ENCODE measurements at regions not wholly inside any gene's neighbourhood (a gene's known extent, or its start where the extent isn't known, plus 50 kb on each side); places are given as distances from the start of the nearest gene placed in this dataset.

GRCh38 chr21:14737284-14737691 lies 191.2 kb upstream of the SAMSN1 start:
- TF ChIP-seq EZH2 (IDR thresholded peaks at IDR 0.05; ENCODE audit: low read depth), result no peak
- no peak for TF ChIP-seq CTCF (conservative IDR thresholded peaks at IDR 0.05)
- Histone ChIP-seq H3K36me3 (ENCODE audit: low read depth) (no peaks in the 10 kb centered on the region), H3K4me3 (no peak overlapping the region), H3K4me1 (replicated peaks; ENCODE audit: insufficient read depth) (peaks cover 7% of the 10 kb centered on the region; the same call in 1 of the 2 replicates), H3K9me3 (ENCODE audit: insufficient read depth, low read depth) (no peaks in the 10 kb centered on the region; the same call in 1 of the 2 replicates), H3K27me3 (ENCODE audit: insufficient read depth, low read depth) (no peaks in the 10 kb centered on the region), H2AFZ (no peak overlapping the region), H3K4me2 (no peak overlapping the region), H4K20me1 (ENCODE audit: insufficient read depth) (no peaks in the 10 kb centered on the region), H3K79me2 (ENCODE audit: low read depth) (no peaks in the 10 kb centered on the region), H3F3A (ENCODE audit: insufficient read depth, low read depth) (no peaks in the 10 kb centered on the region), H3K27ac (no peak overlapping the region), H3K9me2 (ENCODE audit: insufficient read depth) (no peaks in the 10 kb centered on the region)
- intact Hi-C loops (cut with micrococcal nuclease; ENCODE audit: unreplicated experiment), result loop anchor here (5.0 kb wide), 1 partner anchor 335 kb away; no protein-coding TSS in a partner anchor
- ChIA-PET POLR2A (ENCODE audit: unreplicated experiment) (no interaction called here), CTCF (interaction anchor here (0.7 to 1.1 kb wide), 2 partner anchors 10 to 447 kb away, joined by 3 read pairs; no protein-coding TSS in a partner anchor)
- BruUV-seq (replicated peaks), result no TSS peak
- no peak for DNase-seq

- ChIA-PET POLR2A (ENCODE audit: unreplicated experiment) (no interaction called here), CTCF (interaction anchor here (0.7 kb wide), 1 partner anchor 9 kb away, joined by 3 read pairs; no protein-coding TSS in a partner anchor)
- H3K9me3 ChIP-seq (ENCODE audit: insufficient read depth, low read depth), result no peaks in the 10 kb centered on the region; the same call in 1 of the 2 replicates
- intact Hi-C loops (cut with micrococcal nuclease; ENCODE audit: unreplicated experiment), result loop anchor here (5.0 kb wide), 1 partner anchor 334 kb away; no protein-coding TSS in a partner anchor
- H3K4me3 ChIP-seq, result no peak overlapping the region
- H3K4me2 ChIP-seq, result no peak overlapping the region
- H3F3A ChIP-seq (ENCODE audit: insufficient read depth, low read depth), result no peaks in the 10 kb centered on the region
- H3K36me3 ChIP-seq (ENCODE audit: low read depth), result no peaks in the 10 kb centered on the region
- no peak overlapping the region for H3K27ac ChIP-seq
- peaks cover 7% of the 10 kb centered on the region; the same call in 1 of the 2 replicates for H3K4me1 ChIP-seq (replicated peaks; ENCODE audit: insufficient read depth)
- DNase-seq, result no peak
- no peaks in the 10 kb centered on the region for H4K20me1 ChIP-seq (ENCODE audit: insufficient read depth)
- H3K79me2 ChIP-seq (ENCODE audit: low read depth), result no peaks in the 10 kb centered on the region
- BruUV-seq (replicated peaks), result no TSS peak
- no peak overlapping the region for H2AFZ ChIP-seq
- H3K9me2 ChIP-seq (ENCODE audit: insufficient read depth), result no peaks in the 10 kb centered on the region
- H3K27me3 ChIP-seq (ENCODE audit: insufficient read depth, low read depth), result no peaks in the 10 kb centered on the region
- TF ChIP-seq CTCF (conservative IDR thresholded peaks at IDR 0.05) (no peak), EZH2 (IDR thresholded peaks at IDR 0.05; ENCODE audit: low read depth) (no peak)
Observed at GRCh38 chr21:14736672-14737071, 190.6 kb upstream of the SAMSN1 start.

- no peaks in the 10 kb centered on the region for H4K20me1 ChIP-seq (ENCODE audit: insufficient read depth)
- H3K4me1 ChIP-seq (replicated peaks; ENCODE audit: insufficient read depth), result peaks cover 2% of the 10 kb centered on the region; the same call in 1 of the 2 replicates
- H3K79me2 ChIP-seq (ENCODE audit: low read depth), result no peaks in the 10 kb centered on the region
- DNase-seq, result no peak
- H3K36me3 ChIP-seq (ENCODE audit: low read depth), result no peaks in the 10 kb centered on the region
- H3K4me3 ChIP-seq, result no peak overlapping the region
- no peak overlapping the region for H3K4me2 ChIP-seq
- H3K27ac ChIP-seq, result no peak overlapping the region
- intact Hi-C loops (cut with micrococcal nuclease; ENCODE audit: unreplicated experiment), result loop anchor here (5.0 kb wide), 1 partner anchor 334 kb away; no protein-coding TSS in a partner anchor
- no peak overlapping the region for H2AFZ ChIP-seq
- no peak for TF ChIP-seq EZH2 (IDR thresholded peaks at IDR 0.05; ENCODE audit: low read depth)
- no peak for TF ChIP-seq CTCF (conservative IDR thresholded peaks at IDR 0.05)
- no TSS peak for BruUV-seq (replicated peaks)
- no peaks in the 10 kb centered on the region for H3K9me2 ChIP-seq (ENCODE audit: insufficient read depth)
- no peaks in the 10 kb centered on the region for H3K9me3 ChIP-seq (ENCODE audit: insufficient read depth, low read depth)
- H3K27me3 ChIP-seq (ENCODE audit: insufficient read depth, low read depth), result no peaks in the 10 kb centered on the region
- ChIA-PET POLR2A (ENCODE audit: unreplicated experiment) (interaction anchor here (0.6 kb wide), 1 partner anchor 141 kb away, joined by 4 read pairs; no protein-coding TSS in a partner anchor), CTCF (interaction anchor here (0.7 kb wide), 1 partner anchor 8 kb away, joined by 3 read pairs; no protein-coding TSS in a partner anchor)
- H3F3A ChIP-seq (ENCODE audit: insufficient read depth, low read depth), result no peaks in the 10 kb centered on the region
Observed at GRCh38 chr21:14736162-14736561, 190.0 kb upstream of the SAMSN1 start.
